Smooth muscle cell (in vitro differentiated cells): ENCODE measurements at regions not wholly inside any gene's neighbourhood (a gene's known extent, or its start where the extent isn't known, plus 50 kb on each side); places are given as distances from the start of the nearest gene placed in this dataset.

ENCODE experiments used
- DNase-seq: peaks from one replicate; lab custom pipeline; 2025; ENCODE audit not compliant: unreplicated experiment; lab: John Stamatoyannopoulos, UW
- H2AFZ ChIP-seq: fragments of 200-600 bp; sonication (generic); 2 replicates; pipeline ENCODE4 v1.6.0; 2016; ENCODE audit warnings: antibody characterized with exemption, low read depth, mild to moderate bottlenecking
- H3F3A ChIP-seq: fragments of 200-600 bp; sonication (generic); 2 replicates; pipeline ENCODE4 v1.6.0; 2017; ENCODE audit warnings: antibody characterized with exemption, low read depth
- H3K27ac ChIP-seq: fragments of 200-600 bp; sonication (generic); 2 replicates; pipeline ENCODE4 v1.5.1; 2016; ENCODE audit warnings: low read depth, mild to moderate bottlenecking
- H3K27me3 ChIP-seq: fragments of 200-600 bp; sonication (generic); 2 replicates; pipeline ENCODE4 v1.6.1; 2016; ENCODE audit warnings: low read depth, mild to moderate bottlenecking
- H3K36me3 ChIP-seq: fragments of 200-600 bp; sonication (generic); 2 replicates; pipeline ENCODE4 v1.5.1; 2016; ENCODE audit warnings: low read depth
- H3K4me1 ChIP-seq: fragments of 200-600 bp; sonication (generic); 2 replicates; pipeline ENCODE4 v1.5.1; 2016; ENCODE audit warnings: low read depth
- H3K4me2 ChIP-seq: fragments of 200-600 bp; sonication (generic); 2 replicates; pipeline ENCODE4 v1.6.0; 2016; ENCODE audit warnings: mild to moderate bottlenecking
- H3K4me3 ChIP-seq: fragments of 200-600 bp; sonication (generic); 2 replicates; pipeline ENCODE4 v1.5.1; 2016; ENCODE audit warnings: mild to moderate bottlenecking
- H3K79me2 ChIP-seq: fragments of 200-600 bp; sonication (generic); 2 replicates; pipeline ENCODE4 v1.6.0; 2016; ENCODE audit warnings: low read depth, mild to moderate bottlenecking
- H3K9ac ChIP-seq: fragments of 200-600 bp; sonication (generic); 2 replicates; pipeline ENCODE4 v1.6.0; 2016; ENCODE audit warnings: low read depth
- H3K9me3 ChIP-seq: fragments of 200-600 bp; sonication (generic); replicated peaks from 2 replicates; pipeline ENCODE4 v1.5.1; 2016; ENCODE audit warnings: low read depth
- H4K20me1 ChIP-seq: fragments of 200-600 bp; sonication (generic); 2 replicates; pipeline ENCODE4 v1.6.0; 2016; ENCODE audit warnings: low read depth
- CTCF ChIP-seq: fragments of 200-600 bp; sonication (generic); IDR thresholded peaks from 2 replicates; pipeline ENCODE4 v1.5.1; 2017; ENCODE audit warnings: borderline replicate concordance, mild to moderate bottlenecking, antibody characterized with exemption; ENCODE audit not compliant: insufficient read depth, poor library complexity, severe bottlenecking
- WGBS: methylation state at CpG from one replicate; pipeline ENCODE4 v1.1.7; 2016; ENCODE audit warnings: low lambda C conversion rate; 5-methylcytosine and 5-hydroxymethylcytosine counted together

GRCh38 chr1:217182992-217183391 is 447.9 kb downstream of the GPATCH2 start:
- Histone ChIP-seq H2AFZ (no peak overlapping the region), H3F3A (no peaks in the 10 kb centered on the region), H3K9ac (no peak overlapping the region), H3K4me1 (no peaks in the 10 kb centered on the region), H3K79me2 (no peaks in the 10 kb centered on the region), H3K4me3 (no peak overlapping the region), H3K4me2 (no peak overlapping the region), H3K27ac (no peak overlapping the region), H4K20me1 (no peaks in the 10 kb centered on the region), H3K27me3 (peaks cover 37% of the 10 kb centered on the region), H3K9me3 (no peaks in the 10 kb centered on the region), H3K36me3 (no peaks in the 10 kb centered on the region)
- 41% methylated on average over 6 of the region's 6 CpGs for WGBS
- no peak for TF ChIP-seq CTCF
- no peak for DNase-seq

GRCh38 chr1:217181756-217182155 is 449.1 kb downstream of the GPATCH2 start:
- Histone ChIP-seq H3K27me3 (peaks cover 47% of the 10 kb centered on the region), H3K27ac (no peak overlapping the region), H3K9me3 (no peaks in the 10 kb centered on the region), H3K4me1 (no peaks in the 10 kb centered on the region), H4K20me1 (no peaks in the 10 kb centered on the region), H3K9ac (no peak overlapping the region), H3K4me2 (no peak overlapping the region), H3K79me2 (no peaks in the 10 kb centered on the region), H3F3A (no peaks in the 10 kb centered on the region), H3K36me3 (no peaks in the 10 kb centered on the region), H2AFZ (no peak overlapping the region), H3K4me3 (no peak overlapping the region)
- TF ChIP-seq CTCF, result no peak
- no peak for DNase-seq

GRCh38 chr1:217181176-217181746 is 449.6 kb downstream of the GPATCH2 start:
- Histone ChIP-seq H4K20me1 (no peaks in the 10 kb centered on the region), H3K9me3 (no peaks in the 10 kb centered on the region), H3K27me3 (peaks cover 47% of the 10 kb centered on the region), H3K9ac (no peak overlapping the region), H3K4me3 (no peak overlapping the region), H3K36me3 (no peaks in the 10 kb centered on the region), H2AFZ (no peak overlapping the region), H3K4me1 (no peaks in the 10 kb centered on the region), H3K79me2 (no peaks in the 10 kb centered on the region), H3F3A (no peaks in the 10 kb centered on the region), H3K27ac (no peak overlapping the region), H3K4me2 (no peak overlapping the region)
- WGBS, result 63% methylated on average over 3 of the region's 3 CpGs
- no peak for DNase-seq
- no peak for TF ChIP-seq CTCF

GRCh38 chr1:217180443-217180842 is 450.4 kb downstream of the GPATCH2 start:
- Histone ChIP-seq H3K4me1 (no peaks in the 10 kb centered on the region), H2AFZ (no peak overlapping the region), H3F3A (no peaks in the 10 kb centered on the region), H3K9me3 (no peaks in the 10 kb centered on the region), H3K9ac (no peak overlapping the region), H3K4me3 (no peak overlapping the region), H3K4me2 (no peak overlapping the region), H3K36me3 (no peaks in the 10 kb centered on the region), H4K20me1 (no peaks in the 10 kb centered on the region), H3K27ac (no peak overlapping the region), H3K27me3 (peaks cover 47% of the 10 kb centered on the region), H3K79me2 (no peaks in the 10 kb centered on the region)
- 82% methylated on average over 4 of the region's 4 CpGs for WGBS
- DNase-seq, result no peak
- no peak for TF ChIP-seq CTCF
